HG03095 (cell line): ENCODE measurements at regions not wholly inside any gene's neighbourhood (a gene's known extent, or its start where the extent isn't known, plus 50 kb on each side); places are given as distances from the start of the nearest gene placed in this dataset.
"Not testable (repeated sequence)": the region's sequence is repeated elsewhere in the genome, so short reads cannot be mapped to it uniquely, and the experiment has no call there.

ENCODE experiments used
- ATAC-seq: cut with Tn5 transposase; IDR thresholded peaks from one replicate; pipeline ENCODE4 v1.9.1; 2021; ENCODE audit warnings: moderate library complexity; ENCODE audit not compliant: unreplicated experiment

DNA sequence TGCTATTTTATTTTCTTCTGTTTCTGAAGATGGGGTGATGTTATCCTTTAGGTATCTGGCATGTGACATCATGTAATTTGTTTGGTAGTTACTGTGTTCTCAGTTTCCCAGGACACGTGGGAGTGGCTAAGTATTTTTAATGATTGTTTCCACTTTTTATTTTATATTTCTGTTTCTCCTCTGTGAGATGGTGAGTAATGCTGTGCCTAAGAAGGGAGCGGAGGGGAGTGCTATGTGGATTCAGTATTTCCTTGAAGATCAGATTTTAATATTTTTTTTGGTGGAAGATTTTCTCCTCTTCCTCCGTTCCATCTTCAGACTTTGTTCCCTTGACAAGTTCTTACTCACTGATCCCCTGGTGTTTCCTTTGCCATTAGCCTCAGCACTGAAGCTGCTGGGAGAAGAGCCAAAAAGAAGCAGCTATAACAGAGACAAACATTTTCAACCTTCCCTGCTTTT lies 180.0 kb upstream of the MMADHC start:
- no peak for ATAC-seq

DNA sequence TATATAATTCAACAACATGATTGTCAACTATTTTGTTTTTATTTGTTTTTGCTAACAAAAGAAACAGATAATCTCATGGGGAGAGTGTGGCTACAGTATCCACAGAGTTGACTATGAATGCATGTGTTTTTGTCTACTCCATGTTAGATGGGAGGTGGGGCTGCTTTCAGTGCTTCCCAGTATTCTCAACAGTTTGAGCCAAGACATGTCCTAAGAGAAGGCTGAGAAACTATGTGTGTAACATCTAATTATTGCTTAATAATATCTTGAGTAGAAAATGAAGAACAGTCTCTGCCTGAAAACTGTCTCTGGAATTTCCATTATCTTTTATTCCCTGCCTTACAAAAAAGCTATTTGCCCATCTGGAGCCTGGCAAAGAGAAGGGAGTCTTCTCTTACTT lies 178.8 kb upstream of the MMADHC start:
- ATAC-seq = no peak

DNA sequence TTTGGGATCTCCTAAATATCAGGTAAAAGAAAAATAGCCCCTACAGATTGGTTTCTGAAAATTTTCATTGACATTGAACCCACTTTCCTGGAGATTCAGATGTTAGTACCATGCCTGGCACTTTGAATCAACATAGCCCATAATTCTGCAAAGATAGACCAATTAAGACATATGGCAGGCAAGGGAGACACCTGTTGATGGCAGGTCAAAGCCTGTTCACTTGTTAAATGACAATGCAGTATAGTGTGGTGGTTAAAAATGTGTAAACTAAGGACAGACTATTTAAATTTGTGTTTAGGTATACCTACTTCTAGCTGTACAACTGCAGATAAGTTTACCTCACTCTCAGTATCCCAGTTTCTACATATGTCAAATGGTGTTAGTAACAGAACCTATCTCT lies 178.1 kb upstream of the MMADHC start:
- ATAC-seq = no peak

DNA sequence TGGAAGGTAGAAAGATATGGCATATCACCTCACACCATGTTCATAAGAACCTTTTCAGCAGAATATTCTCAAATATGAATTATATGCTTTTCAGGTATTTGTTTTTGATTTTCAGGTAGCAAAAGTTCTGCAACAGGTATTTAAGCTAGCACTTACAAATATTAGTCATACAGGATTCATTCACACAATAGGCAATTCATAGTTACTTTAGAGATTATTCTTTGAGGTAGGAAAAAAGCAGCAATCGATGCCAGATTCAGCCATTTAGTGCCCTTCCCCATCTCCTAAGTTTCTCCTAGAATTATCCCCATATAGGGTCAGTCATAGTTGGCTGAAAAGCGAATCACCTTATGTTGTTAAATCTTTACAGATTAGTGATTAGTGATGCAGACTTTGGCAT lies 177.4 kb upstream of the MMADHC start:
- no peak for ATAC-seq

DNA sequence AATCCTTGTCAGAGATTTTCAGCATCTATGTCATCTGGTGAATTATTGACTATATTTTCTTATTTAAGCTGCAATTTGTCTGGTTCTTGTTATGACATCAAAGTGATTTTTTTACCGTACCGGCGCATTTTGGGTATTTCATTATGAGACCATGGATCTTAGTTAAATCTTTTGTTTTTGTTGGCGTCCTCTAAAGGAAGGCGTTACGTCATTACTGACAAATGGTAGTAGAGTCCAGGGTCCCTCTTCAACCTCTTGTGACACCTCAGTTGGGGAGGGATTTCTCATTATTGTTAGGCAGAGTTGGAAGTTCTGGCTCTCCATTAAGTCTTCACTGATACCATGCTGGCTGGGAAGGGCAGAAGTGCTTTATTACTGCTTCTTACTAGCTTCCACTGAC lies 175.8 kb upstream of the MMADHC start:
- ATAC-seq = no peak

DNA sequence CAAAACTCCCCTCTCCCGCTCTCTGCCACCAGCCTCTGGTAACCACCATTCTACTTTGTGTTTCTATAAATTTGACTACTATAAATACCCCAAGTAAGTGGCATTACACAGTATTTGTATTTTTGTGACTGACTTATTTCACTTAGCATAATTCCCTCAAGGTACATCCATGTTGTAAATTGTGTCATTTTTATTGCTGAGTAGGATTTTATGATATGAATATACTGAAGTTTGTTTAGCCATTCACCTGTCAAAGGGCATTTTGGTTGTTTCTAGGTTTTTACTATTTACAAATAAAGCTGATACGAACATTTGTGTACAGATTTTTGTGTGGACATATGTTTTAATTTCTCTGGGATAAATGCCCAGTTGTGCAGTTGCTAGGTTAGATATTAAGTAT lies 174.0 kb upstream of the MMADHC start:
- no peak for ATAC-seq

DNA sequence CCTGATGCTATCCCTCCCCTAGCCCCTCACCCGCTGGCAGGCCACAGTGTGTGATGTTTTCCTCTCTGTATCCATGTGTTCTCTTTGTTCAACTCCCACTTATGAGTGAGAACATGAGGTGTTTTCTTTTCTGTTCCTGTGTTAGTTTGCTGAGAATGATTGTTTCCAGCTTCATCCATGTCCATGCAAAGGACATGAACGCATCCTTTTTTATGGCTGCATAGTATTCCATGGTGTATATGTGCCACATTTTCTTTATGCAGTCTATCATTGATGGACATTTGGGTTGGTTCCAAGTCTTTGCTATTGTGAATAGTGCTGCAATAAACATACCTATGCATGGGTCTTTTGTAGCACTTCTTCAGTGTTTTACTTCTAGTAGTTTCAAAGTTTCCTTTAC lies 171.8 kb upstream of the MMADHC start:
- ATAC-seq = not testable (repeated sequence)

DNA sequence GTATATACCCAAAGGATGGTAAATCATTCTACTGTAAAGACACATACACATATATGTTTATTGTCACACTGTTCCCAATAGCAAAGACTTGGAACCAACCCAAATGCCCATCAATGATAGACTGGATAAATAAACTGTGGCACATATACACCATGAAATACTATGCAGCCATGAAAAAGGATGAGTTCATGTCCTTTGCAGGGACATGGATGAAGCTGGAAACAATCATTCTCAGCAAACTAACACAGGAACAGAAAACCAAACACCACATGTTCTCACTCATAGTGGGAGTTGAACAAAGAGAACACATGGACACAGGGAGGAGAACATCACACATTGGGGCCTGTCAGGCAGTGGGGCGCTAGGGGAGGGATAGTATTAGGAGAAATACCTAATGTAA lies 167.1 kb upstream of the MMADHC start:
- not testable (repeated sequence) for ATAC-seq

DNA sequence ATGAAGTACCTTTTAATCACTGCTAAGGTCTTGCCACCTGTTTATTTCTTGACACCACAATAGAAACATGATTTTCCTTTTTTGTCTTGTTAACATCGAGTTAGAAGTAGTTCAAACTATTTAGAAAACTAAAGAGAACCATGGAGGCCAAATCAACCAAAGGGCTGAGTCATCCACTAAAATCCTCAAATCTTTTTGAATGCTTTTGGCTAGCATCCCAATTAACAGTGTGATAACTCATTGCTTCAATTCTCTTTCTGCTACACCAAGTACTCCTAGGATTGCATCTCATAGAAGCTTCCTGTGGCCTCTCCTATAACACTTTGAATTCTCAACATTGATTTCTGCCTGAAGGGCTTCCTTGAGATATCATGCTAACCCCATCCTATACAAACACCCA lies 159.9 kb upstream of the MMADHC start:
- no peak for ATAC-seq

DNA sequence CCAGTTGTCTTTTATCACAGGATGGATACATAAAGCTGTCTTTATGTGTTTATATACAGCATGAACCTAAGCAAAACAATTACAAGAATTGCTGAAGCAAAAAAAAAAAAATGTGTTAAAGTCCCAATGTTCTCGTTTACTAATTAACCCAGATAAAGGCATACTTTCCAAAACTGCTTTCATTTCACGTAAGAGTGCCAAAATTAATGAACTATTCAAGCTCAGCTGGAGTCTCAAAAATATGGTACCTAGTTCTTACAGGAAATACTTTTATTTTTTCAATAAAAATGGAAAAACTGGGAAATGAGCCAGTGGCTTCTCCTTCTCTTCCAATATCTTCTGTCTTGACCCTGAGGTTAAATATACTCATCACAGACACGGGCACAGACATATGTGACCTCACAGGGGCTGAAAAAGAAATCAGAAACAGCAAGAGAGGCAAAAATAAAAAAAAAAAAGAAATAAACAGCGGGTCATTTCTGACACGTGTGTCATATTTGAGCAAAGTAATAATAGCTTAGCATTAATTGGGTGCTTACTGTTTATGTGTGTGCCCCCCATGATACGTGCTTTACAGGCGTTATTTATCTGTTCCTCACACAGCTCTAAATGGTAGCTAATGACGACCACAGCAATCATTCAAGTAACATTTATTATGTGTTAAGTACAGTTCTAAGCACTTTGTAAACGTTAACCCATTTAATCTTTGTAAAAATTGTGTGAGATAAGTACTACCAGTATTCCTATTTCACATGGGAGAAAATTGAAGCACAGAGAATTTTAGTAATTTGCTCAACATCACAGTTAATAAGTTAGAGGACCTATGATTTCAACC lies 158.0 kb upstream of the MMADHC start:
- ATAC-seq = no peak

DNA sequence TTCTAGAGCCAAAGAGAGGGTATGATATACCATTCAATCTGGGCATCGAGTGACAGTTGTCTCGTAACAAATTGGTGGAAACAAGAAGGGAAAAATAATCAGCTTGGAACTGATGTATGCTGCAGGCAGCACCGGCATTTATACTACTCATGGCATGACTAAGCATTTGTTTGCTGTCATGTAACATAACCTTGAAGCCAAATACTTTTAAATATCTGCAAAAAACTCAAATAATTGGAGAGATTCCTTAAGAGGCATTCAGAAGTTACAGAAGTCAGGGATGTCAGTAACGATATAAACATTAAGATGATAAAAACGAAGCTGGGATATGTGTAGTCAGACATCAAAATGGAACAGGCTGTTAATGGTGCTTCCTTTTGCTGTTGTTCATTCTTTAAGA lies 157.3 kb upstream of the MMADHC start:
- ATAC-seq = no peak

DNA sequence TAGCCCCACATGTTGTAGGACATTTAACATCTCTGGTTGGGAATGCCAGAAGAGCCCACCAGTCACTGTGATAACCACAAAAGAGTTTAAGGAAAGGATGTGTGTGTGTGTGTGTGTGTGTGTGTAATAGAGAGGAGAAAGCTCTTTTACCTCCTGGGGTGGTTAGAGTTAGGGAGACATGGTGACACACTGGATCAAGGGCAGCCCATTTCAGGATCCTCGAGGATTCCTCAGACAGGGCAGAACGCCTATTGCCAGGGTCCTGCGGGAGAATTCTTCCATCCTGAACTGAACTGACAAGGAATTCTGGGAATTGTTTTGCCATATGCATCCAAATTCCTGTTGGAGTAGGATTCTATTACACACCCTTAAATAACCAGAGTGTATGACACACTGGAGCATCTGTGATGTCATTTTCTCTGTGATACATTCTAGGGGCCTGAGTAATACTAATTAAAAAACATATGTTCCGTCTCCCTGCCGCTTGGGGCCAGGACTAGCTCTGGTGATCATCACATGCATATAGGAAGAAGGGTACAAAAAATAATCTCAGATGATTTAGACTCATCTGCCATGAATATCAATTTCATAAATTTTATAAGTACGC lies 156.4 kb upstream of the MMADHC start:
- ATAC-seq = no peak

DNA sequence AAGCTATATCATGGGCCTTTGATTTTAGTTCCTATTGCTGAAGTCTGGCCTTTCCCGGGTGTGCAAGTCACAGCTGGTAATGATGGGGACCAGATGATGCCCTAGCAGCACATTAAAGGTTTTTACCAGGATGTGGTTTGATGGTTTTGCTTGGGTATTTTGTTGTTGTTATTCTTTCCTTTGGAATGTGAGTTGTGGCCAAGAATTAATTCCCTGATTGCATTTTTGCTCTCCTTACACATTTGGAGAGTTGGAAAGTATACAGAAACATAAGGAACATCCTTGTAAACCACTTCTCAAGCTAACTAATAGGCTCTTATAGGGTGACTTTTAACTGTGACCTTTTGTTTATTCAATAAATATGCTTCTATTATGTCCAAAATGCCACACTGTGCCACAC lies 154.1 kb upstream of the MMADHC start:
- no peak for ATAC-seq

DNA sequence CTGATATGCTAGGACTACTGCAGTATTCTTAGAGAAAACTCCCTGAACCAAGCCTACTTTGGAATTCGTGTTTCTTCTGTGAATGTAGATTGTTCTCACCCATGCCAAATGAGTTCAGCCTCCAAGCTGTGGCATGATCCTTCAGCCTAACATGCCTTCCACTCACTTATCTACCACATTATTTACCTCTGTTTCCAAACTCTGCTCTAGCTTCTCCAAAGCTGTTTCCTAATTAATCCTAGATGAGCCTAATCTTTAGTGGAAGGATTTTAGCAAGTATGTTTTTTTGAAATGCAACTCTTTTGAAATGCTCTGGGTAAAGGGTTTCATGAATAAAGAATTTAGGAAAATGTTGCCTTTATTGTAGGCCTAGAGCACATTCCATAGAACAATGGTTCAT lies 152.9 kb upstream of the MMADHC start:
- ATAC-seq = no peak

DNA sequence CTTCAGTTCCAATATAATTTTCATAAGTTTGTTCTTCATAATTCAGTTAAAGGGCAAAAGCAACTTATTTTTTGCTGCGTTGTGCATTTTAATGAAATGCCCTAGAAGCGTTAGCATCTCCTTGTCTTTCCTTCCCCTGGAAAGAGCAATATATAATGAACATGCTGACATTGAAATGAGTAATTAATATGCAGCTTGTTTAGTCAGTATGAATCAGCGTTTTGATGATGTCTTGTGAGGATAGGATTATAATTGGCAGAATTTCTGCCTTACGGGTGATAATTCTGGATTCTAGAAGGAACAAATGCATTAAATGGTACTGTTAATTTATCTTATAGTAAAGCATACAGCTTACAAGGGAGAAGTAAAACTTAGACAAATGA lies 152.3 kb upstream of the MMADHC start:
- no peak for ATAC-seq

DNA sequence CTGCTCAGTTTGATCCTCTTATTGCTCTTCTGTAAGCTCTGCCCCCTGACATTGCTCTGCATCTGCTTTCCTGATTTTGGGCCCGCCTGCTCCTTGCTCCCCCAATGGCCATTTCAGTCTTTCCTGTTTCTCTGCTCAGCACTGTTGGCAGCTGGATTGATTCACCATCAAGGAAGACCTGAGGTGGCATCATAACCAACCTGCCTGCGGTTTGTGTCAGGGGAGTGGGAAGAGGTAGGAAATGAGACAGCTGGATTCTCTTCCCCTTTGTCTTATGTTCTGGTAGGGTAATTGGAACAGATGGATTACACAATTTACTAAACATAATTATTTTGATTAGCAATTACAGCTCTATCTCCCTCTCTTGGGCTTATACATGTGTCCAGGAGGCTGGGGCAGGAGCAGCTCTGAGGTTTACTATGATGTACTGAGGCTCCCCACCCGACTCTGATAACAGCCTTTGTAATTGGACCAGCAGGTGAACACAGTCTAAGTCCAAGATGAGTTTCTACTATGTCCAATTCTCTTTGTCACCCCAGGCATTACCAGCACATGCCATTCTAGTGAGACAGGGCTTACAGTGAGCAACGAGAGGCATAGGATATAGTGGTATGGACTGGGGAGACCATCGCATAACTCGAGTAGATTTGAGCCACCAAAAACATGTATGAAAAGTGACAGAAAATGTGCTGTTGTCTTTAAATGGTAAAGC lies 151.8 kb upstream of the MMADHC start:
- ATAC-seq = no peak

DNA sequence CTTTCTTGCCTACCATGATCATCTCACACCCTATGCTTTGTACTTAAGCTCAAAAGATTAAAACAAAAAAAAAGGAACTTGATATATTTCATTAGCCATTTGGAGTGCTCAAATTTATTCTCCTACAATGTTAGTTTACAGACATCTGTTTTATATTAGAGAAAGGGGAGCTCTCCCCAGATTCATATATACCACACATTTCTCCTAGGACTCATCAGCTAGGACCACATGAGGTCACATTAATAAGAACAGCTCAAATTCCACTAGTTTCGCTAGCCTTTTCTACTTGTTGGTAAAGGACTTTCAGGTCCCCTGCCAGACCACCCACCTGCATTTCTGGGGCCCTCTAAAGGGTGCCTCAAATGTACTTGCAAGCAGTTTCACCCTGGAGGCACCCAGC lies 151.2 kb upstream of the MMADHC start:
- ATAC-seq = no peak

DNA sequence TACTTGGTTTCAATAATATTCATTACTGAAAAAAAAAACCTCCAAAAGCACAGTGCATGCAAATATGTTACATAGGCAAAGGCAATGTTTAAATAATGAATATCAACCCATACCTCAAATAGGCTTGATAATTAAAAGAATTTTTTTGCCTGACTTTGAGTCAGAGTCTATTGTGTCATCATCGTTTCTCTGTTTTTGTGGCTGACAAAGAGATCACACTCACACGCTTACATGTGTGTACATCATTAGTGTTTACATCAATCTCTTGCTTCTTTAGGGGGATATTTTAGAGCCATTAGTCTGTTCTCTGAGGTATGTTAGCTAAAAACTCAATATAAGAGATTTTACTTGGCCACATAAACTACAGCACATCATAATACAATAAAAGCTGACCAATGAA lies 150.3 kb upstream of the MMADHC start:
- no peak for ATAC-seq

DNA sequence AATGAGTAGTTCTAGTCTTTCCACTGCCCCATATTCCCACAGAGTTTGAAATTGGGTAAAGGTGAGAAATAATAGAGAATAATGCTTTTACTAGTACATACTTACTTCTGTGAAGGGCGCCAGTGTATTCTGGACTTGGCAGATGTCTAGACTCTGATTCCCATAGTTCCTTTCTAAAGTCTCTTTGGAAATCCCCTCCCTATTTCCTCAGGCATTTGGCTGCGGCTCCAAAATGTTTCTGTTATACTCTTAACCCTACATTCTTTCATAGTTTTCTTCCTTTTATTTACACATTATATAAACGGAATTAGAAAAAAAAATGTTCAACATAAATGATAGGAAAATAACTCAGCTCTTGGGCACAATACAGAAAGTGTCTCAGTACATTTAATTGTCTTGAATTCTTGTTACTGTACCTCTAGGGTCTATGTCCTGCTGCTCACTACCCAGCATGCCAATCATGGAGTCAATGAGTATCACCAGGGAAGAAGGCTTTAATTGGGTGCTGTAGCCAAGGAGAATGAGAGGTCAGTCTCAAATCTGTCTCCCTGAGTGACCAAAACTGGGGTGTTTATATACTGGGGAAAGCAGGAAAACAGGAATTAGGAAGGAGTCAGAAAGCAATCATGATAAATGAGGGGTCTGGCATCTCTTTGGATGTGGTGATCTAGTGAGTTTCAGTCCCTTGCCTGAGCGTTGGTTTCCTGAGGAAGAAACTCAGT lies 147.8 kb upstream of the MMADHC start:
- ATAC-seq = no peak

DNA sequence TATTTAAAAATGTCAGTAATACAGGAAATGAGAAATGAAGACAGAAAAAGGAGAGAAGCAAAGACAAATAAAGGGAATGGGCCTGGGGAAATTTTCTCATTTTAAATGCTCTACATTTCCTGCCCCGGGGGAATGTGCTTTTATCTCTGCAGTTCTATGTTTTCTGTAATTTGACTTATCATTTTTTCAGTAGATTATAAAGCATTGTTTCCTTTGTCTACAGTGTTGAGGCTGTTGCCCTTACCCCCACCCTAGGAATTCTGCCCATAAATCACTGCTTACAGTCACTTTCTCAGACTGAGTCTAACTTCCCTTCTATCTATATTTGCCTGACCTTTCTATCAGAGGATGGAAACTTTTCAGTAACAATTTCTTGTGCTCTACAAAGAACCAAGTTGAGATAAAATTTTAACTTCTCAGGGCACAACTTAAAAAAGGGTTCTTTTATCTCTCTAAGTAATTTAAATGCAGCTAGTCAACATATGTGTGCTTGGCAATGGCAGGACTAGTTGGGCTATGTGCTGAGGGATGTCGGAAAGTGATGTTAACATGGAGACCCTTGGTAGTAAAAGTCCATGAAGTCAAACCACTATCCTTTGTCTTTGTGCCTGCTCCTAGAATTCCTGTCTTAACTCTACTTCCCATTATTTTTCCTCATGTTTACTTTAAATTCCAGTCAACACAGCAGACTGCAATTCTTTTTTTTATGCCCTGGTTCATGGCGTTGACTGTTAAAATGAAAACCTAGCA lies 146.5 kb upstream of the MMADHC start:
- ATAC-seq = no peak
